ENCODE measurements at regions not wholly inside any gene's neighbourhood (a gene's known extent, or its start where the extent isn't known, plus 50 kb on each side); places are given as distances from the start of the nearest gene placed in this dataset.

- H3K4me1 ChIP-seq, result no peaks in the 10 kb centered on the region
- no peak overlapping the region for H3K27ac ChIP-seq
- 80 to 82% methylated on average over 12 of the region's 12 CpGs for WGBS, 2 donors
- ATAC-seq, result no peak
- H3K4me3 ChIP-seq, result no peak overlapping the region
- no peak for TF ChIP-seq CTCF (IDR thresholded peaks at IDR 0.05)
- no peaks in the 10 kb centered on the region for H3K9me3 ChIP-seq
- H3K36me3 ChIP-seq, result no peaks in the 10 kb centered on the region
- peaks cover 0 to 4% (median 0%) of the 10 kb centered on the region in 7 donors for H3K27me3 ChIP-seq
- no peak for DNase-seq
- intact Hi-C loops (cut with DNase I), result no loop called here
These were observed 162.5 kb downstream of the WSCD1 start for GRCh38 chr17:6232732-6233101.

GRCh38 chr17:6231886-6232731 lies 161.9 kb downstream of the WSCD1 start:
- DNase-seq, result no peak
- Histone ChIP-seq H3K4me1 (no peaks in the 10 kb centered on the region), H3K36me3 (no peaks in the 10 kb centered on the region), H3K27ac (no peak overlapping the region), H3K4me3 (no peak overlapping the region), H3K9me3 (no peaks in the 10 kb centered on the region), H3K27me3 (peaks cover 0 to 4% (median 0%) of the 10 kb centered on the region in 7 donors)
- intact Hi-C loops (cut with DNase I), result no loop called here
- TF ChIP-seq CTCF (IDR thresholded peaks at IDR 0.05), result no peak
- ATAC-seq, result no peak
- 56% methylated on average over 21 of the region's 21 CpGs for WGBS, 2 donors

GRCh38 chr17:6231465-6231864 lies 161.3 kb downstream of the WSCD1 start:
- H3K9me3 ChIP-seq, result no peaks in the 10 kb centered on the region
- H3K4me3 ChIP-seq, result no peak overlapping the region
- 73 to 75% methylated on average over 8 of the region's 8 CpGs for WGBS, 2 donors
- H3K27ac ChIP-seq, result no peak overlapping the region
- intact Hi-C loops (cut with DNase I), result no loop called here
- no peak for DNase-seq
- peaks cover 0 to 4% (median 0%) of the 10 kb centered on the region in 7 donors for H3K27me3 ChIP-seq
- no peak for ATAC-seq
- TF ChIP-seq CTCF (IDR thresholded peaks at IDR 0.05), result no peak
- no peaks in the 10 kb centered on the region for H3K4me1 ChIP-seq
- H3K36me3 ChIP-seq, result no peaks in the 10 kb centered on the region

GRCh38 chr17:6218333-6218732 lies 148.2 kb downstream of the WSCD1 start:
- DNase-seq (no peak), ATAC-seq (no peak)
- Histone ChIP-seq H3K4me1 (no peaks in the 10 kb centered on the region), H3K36me3 (no peaks in the 10 kb centered on the region), H3K9me3 (peaks cover 0 to 16% (median 4%) of the 10 kb centered on the region in 11 donors), H3K27me3 (peaks cover 0 to 20% (median 3%) of the 10 kb centered on the region in 7 donors), H3K27ac (no peak overlapping the region), H3K4me3 (no peak overlapping the region)
- no peak for TF ChIP-seq CTCF (IDR thresholded peaks at IDR 0.05)
- WGBS, 2 donors, result 85 to 94% methylated on average over 7 of the region's 7 CpGs
- intact Hi-C loops (cut with DNase I), result no loop called here

All from heart right ventricle (tissue), 16 donors.